ENCODE measurements at regions not wholly inside any gene's neighbourhood (a gene's known extent, or its start where the extent isn't known, plus 50 kb on each side); places are given as distances from the start of the nearest gene placed in this dataset.

GRCh38 chr1:213749558-213749957, 238.2 kb upstream of the PROX1 start:
- Histone ChIP-seq H3K27ac (ENCODE audit: low read depth in 2 of 2, low read length in 1 of 2) (no peak overlapping the region), H3K79me2 (ENCODE audit: insufficient read depth) (no peaks in the 10 kb centered on the region), H3K4me2 (no peak overlapping the region), H3K9me2 (no peaks in the 10 kb centered on the region), H3K36me3 (replicated peaks in 1 of 2; ENCODE audit: control insufficient read depth in 1 of 2, insufficient read depth in 2 of 2, low read length in 1 of 2) (no peaks in the 10 kb centered on the region), H3K27me3 (ENCODE audit: insufficient read depth) (no peaks in the 10 kb centered on the region), H3K9me3 (no peaks in the 10 kb centered on the region), H3K4me1 (ENCODE audit: control insufficient read depth in 1 of 2, insufficient read depth in 2 of 2, low read depth in 1 of 2, low read length in 1 of 2) (peaks cover 0 to 6% of the 10 kb centered on the region in 2 experiments; a peak in 1 of 4 replicates), H3F3A (replicated peaks; ENCODE audit: insufficient read depth) (no peaks in the 10 kb centered on the region), H4K20me1 (ENCODE audit: insufficient read depth) (no peaks in the 10 kb centered on the region), H3K9ac (no peak overlapping the region), H3K4me3 (ENCODE audit: low read depth in 2 of 2, low read length in 1 of 2) (no peak overlapping the region), H2AFZ (ENCODE audit: low read depth) (no peak overlapping the region)
- WGBS (ENCODE audit: low lambda C conversion rate), result 17% methylated on average over 7 of the region's 8 CpGs
- no peak for DNase-seq
- ChIA-PET POLR2A (no interaction called here), CTCF (no interaction called here)
- no peak for TF ChIP-seq RFX5 (IDR thresholded peaks at IDR 0.05; ENCODE audit: low read length)
- no peak for TF ChIP-seq EZH2phosphoT487 (IDR thresholded peaks at IDR 0.05; ENCODE audit: borderline replicate concordance, low read depth)
- TF ChIP-seq POLR2AphosphoS5 (IDR thresholded peaks at IDR 0.05; ENCODE audit: low read depth, low read length), result no peak
- TF ChIP-seq NFIC (IDR thresholded peaks at IDR 0.05; ENCODE audit: borderline replicate concordance), result no peak
- no peak for TF ChIP-seq CHD2 (IDR thresholded peaks at IDR 0.05; ENCODE audit: low read length, partially characterized antibody)
- no peak for TF ChIP-seq MEF2A (IDR thresholded peaks at IDR 0.05; ENCODE audit: borderline replicate concordance, low read depth)
- no peak for TF ChIP-seq TEAD4 (IDR thresholded peaks at IDR 0.05; ENCODE audit: borderline replicate concordance, insufficient read depth)
- TF ChIP-seq REST (IDR thresholded peaks at IDR 0.05; ENCODE audit: low read depth, low read length), result no peak
- no peak for TF ChIP-seq PBX3 (IDR thresholded peaks at IDR 0.05)

DNA sequence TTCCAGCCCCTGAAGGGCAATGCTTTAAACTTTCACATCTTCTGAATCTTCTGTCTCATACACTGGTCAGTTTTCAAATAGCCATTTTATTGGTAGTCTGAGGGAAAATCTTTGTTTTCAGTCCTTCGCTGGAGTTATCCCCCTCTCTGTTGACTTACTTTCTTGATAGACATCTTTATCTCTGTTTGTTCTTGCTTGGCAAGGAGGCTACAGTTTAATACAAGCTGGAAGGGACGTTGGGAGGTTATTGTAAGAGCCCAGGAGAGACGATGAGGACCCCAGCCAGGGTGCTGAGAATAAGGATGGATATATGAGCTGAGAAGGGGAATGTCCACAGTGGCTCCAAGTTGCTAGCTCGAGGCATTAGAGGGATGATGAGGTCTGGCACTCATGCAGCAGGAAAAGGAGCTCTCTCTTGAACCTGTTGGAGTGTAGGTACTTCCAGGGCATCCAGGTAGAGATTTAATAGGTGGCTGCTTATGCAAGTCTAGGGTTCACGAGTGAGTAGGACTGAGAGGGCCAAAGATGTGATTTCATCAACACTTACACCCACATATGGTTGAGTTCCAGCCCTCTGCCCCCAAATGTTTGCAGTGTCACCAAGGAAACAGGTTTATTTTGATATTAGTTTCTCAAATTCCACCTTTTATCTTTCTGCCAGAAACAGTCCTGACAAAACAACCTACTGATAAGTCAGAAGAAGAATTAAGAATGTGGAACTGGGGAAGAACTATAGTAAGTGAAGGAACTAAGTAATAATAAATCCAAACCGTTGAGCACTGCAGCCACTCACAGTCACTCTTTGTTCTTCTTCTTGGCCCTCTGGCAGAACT, 237.3 kb upstream of the PROX1 start:
- POLR2A ChIA-PET, result no interaction called here
- H3K36me3 ChIP-seq (replicated peaks in 1 of 2; ENCODE audit: control insufficient read depth in 1 of 2, insufficient read depth in 2 of 2, low read length in 1 of 2), result no peaks in the 10 kb centered on the region
- H3K27me3 ChIP-seq (ENCODE audit: insufficient read depth), result no peaks in the 10 kb centered on the region
- peaks cover 0 to 6% of the 10 kb centered on the region in 2 experiments; a peak in 1 of 4 replicates for H3K4me1 ChIP-seq (ENCODE audit: control insufficient read depth in 1 of 2, insufficient read depth in 2 of 2, low read depth in 1 of 2, low read length in 1 of 2)
- H3K9me2 ChIP-seq, result no peaks in the 10 kb centered on the region
- no peak overlapping the region for H3K9ac ChIP-seq
- H3F3A ChIP-seq (replicated peaks; ENCODE audit: insufficient read depth), result no peaks in the 10 kb centered on the region
- no peak overlapping the region for H3K4me3 ChIP-seq (ENCODE audit: low read depth in 2 of 2, low read length in 1 of 2)
- H3K79me2 ChIP-seq (ENCODE audit: insufficient read depth), result no peaks in the 10 kb centered on the region
- H3K9me3 ChIP-seq, result no peaks in the 10 kb centered on the region
- DNase-seq, result no peak
- no peak overlapping the region for H2AFZ ChIP-seq (ENCODE audit: low read depth)
- H3K27ac ChIP-seq (ENCODE audit: low read depth in 2 of 2, low read length in 1 of 2), result no peak overlapping the region
- CTCF ChIA-PET, result no interaction called here
- H4K20me1 ChIP-seq (ENCODE audit: insufficient read depth), result no peaks in the 10 kb centered on the region
- 10% methylated on average over 6 of the region's 6 CpGs for WGBS (ENCODE audit: low lambda C conversion rate)
- no peak overlapping the region for H3K4me2 ChIP-seq
- no peak for TF ChIP-seq MAX (IDR thresholded peaks at IDR 0.05; ENCODE audit: low read depth)
- TF ChIP-seq TEAD4 (IDR thresholded peaks at IDR 0.05; ENCODE audit: borderline replicate concordance, insufficient read depth), result no peak
- TF ChIP-seq CHD2 (IDR thresholded peaks at IDR 0.05; ENCODE audit: low read length, partially characterized antibody), result no peak
- TF ChIP-seq REST (IDR thresholded peaks at IDR 0.05; ENCODE audit: low read depth, low read length), result no peak
- no peak for TF ChIP-seq MEF2A (IDR thresholded peaks at IDR 0.05; ENCODE audit: borderline replicate concordance, low read depth)
- no peak for TF ChIP-seq GABPA (IDR thresholded peaks at IDR 0.05; ENCODE audit: low read depth)
- no peak for TF ChIP-seq RXRA (IDR thresholded peaks at IDR 0.05; ENCODE audit: borderline replicate concordance, low read depth)
- no peak for TF ChIP-seq FOXJ3 (CRISPR knock-in tag; IDR thresholded peaks at IDR 0.05)
- TF ChIP-seq NFIC (IDR thresholded peaks at IDR 0.05; ENCODE audit: borderline replicate concordance), result no peak
- no peak for TF ChIP-seq JUND (IDR thresholded peaks at IDR 0.05)
- no peak for TF ChIP-seq PBX3 (IDR thresholded peaks at IDR 0.05)
- TF ChIP-seq FOSL2 (IDR thresholded peaks at IDR 0.05; ENCODE audit: borderline replicate concordance, low read depth), result no peak
- no peak for TF ChIP-seq RFX5 (IDR thresholded peaks at IDR 0.05; ENCODE audit: low read length)
- no peak for TF ChIP-seq TCF12 (IDR thresholded peaks at IDR 0.05)

Data from SK-N-SH (cell line).